ENCODE measurements at regions not wholly inside any gene's neighbourhood (a gene's known extent, or its start where the extent isn't known, plus 50 kb on each side); places are given as distances from the start of the nearest gene placed in this dataset.

DNA sequence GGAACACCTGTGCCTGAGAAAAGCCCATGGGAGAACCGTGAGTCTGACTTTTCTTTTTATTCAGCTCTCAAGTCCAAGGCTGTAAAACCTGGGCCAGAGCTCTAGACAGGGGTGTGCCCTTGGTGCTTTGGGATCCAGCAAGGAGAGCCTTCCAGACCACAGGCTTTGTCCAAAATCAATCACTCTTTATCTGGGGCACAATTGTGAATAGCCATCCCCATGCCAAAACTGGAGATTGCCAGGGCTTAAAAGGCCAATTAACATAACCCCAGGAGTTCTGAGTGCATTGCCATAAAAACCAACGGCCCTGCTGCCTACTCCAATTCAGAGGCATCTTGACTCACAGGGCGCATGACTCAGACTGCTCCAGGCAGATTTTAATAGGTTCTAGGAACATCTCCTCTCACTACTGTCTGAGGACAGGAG is 391.8 kb downstream of the ARHGEF28 start (continued):
- TF ChIP-seq, protein P1, sequence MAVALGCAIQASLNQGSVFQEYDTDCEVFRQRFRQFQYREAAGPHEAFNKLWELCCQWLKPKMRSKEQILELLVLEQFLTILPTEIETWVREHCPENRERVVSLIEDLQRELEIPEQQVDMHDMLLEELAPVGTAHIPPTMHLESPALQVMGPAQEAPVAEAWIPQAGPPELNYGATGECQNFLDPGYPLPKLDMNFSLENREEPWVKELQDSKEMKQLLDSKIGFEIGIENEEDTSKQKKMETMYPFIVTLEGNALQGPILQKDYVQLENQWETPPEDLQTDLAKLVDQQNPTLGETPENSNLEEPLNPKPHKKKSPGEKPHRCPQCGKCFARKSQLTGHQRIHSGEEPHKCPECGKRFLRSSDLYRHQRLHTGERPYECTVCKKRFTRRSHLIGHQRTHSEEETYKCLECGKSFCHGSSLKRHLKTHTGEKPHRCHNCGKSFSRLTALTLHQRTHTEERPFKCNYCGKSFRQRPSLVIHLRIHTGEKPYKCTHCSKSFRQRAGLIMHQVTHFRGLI (tag by site-specific recombination; IDR thresholded peaks at IDR 0.05), result no peak
- TF ChIP-seq, protein P2, sequence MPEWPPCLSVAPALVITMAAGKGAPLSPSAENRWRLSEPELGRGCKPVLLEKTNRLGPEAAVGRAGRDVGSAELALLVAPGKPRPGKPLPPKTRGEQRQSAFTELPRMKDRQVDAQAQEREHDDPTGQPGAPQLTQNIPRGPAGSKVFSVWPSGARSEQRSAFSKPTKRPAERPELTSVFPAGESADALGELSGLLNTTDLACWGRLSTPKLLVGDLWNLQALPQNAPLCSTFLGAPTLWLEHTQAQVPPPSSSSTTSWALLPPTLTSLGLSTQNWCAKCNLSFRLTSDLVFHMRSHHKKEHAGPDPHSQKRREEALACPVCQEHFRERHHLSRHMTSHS (tag by site-specific recombination; IDR thresholded peaks at IDR 0.05), result no peak
- TF ChIP-seq SCRT1 (tag by site-specific recombination; IDR thresholded peaks at IDR 0.05; ENCODE audit: borderline replicate concordance) (no peak), ZNF843 (tag by site-specific recombination; IDR thresholded peaks at IDR 0.05) (peak; percentile 95), ZNF548 (tag by site-specific recombination; IDR thresholded peaks at IDR 0.05) (no peak), ZNF350 (tag by site-specific recombination; IDR thresholded peaks at IDR 0.05) (no peak), ZNF19 (tag by site-specific recombination; IDR thresholded peaks at IDR 0.05; ENCODE audit: low read depth) (no peak), SP3 (tag by site-specific recombination; IDR thresholded peaks at IDR 0.05) (peak; percentile 29; the same call in 1 of the 2 replicates), ZNF549 (tag by site-specific recombination; IDR thresholded peaks at IDR 0.05) (no peak), ZNF121 (tag by site-specific recombination; IDR thresholded peaks at IDR 0.05) (no peak), ZNF169 (tag by site-specific recombination; IDR thresholded peaks at IDR 0.05) (no peak), KLF8 (tag by site-specific recombination; IDR thresholded peaks at IDR 0.05) (peak; percentile 57; the same call in 1 of the 2 replicates), ZNF677 (tag by site-specific recombination; IDR thresholded peaks at IDR 0.05) (no peak)
- TF ChIP-seq, protein P3, sequence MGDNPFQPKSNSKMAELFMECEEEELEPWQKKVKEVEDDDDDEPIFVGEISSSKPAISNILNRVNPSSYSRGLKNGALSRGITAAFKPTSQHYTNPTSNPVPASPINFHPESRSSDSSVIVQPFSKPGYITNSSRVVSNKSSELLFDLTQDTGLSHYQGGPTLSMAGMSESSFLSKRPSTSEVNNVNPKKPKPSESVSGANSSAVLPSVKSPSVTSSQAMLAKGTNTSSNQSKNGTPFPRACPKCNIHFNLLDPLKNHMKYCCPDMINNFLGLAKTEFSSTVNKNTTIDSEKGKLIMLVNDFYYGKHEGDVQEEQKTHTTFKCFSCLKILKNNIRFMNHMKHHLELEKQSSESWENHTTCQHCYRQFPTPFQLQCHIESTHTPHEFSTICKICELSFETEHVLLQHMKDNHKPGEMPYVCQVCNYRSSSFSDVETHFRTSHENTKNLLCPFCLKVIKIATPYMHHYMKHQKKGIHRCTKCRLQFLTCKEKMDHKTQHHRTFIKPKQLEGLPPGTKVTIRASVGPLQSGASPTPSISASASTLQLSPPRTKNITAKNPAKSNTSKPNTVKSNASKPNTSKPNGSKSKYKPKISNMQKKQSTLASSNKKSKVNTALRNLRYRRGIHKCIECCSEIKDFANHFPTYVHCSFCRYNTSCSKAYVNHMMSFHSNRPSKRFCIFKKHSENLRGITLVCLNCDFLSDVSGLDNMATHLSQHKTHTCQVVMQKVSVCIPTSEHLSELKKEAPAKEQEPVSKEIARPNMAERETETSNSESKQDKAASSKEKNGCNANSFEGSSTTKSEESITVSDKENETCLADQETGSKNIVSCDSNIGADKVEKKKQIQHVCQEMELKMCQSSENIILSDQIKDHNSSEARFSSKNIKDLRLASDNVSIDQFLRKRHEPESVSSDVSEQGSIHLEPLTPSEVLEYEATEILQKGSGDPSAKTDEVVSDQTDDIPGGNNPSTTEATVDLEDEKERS (tag by site-specific recombination; IDR thresholded peaks at IDR 0.05), result no peak

DNA sequence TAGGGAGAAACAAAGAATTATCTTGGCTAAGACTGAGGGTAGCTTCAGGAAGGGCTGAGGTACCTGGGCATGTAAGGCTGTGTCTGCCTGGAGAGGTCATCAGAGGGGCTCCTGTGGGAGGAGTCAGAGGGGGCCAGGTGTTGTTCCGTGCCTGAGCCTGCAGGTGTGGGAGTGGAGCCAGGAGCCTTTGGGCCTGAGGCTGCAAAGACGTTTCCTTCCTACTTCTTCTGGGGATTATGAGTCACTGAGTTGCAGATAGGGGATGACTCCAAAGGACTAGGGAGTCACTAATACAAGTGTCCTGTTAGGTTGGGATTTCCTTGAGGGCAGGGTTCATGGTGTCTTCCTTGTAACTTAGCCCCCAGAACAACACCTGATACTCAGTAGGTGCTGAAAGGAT is 391.1 kb downstream of the ARHGEF28 start:
- no peak for TF ChIP-seq ZNF426 (tag by site-specific recombination; IDR thresholded peaks at IDR 0.05)
- TF ChIP-seq EGR2 (tag by site-specific recombination; IDR thresholded peaks at IDR 0.05; ENCODE audit: low read depth), result 0 out of 2 replicates have a peak, but pooled peaks have one; percentile 26
- peak; percentile 29; the same call in 1 of the 2 replicates for TF ChIP-seq ZBTB48 (tag by site-specific recombination; IDR thresholded peaks at IDR 0.05)
- TF ChIP-seq MZF1 (tag by site-specific recombination; IDR thresholded peaks at IDR 0.05; ENCODE audit: borderline replicate concordance), result peak; percentile 59
- TF ChIP-seq ZFHX2 (tag by site-specific recombination; conservative IDR thresholded peaks at IDR 0.05), result peak; percentile 28; the same call in 1 of the 2 replicates
- TF ChIP-seq ZNF600 (tag by site-specific recombination; IDR thresholded peaks at IDR 0.05), result peak; percentile 31; the same call in 1 of the 2 replicates
- TF ChIP-seq ZNF157 (tag by site-specific recombination; IDR thresholded peaks at IDR 0.05), result no peak
- no peak for TF ChIP-seq ZNF549 (tag by site-specific recombination; IDR thresholded peaks at IDR 0.05)
- TF ChIP-seq OSR2 (tag by site-specific recombination; IDR thresholded peaks at IDR 0.05), result peak; percentile 25; the same call in 1 of the 2 replicates
- TF ChIP-seq ZFP41 (tag by site-specific recombination; IDR thresholded peaks at IDR 0.05; ENCODE audit: borderline replicate concordance), result no peak
- 0 out of 2 replicates have a peak, but pooled peaks have one; percentile 18 for TF ChIP-seq ZNF24 (tag by site-specific recombination; IDR thresholded peaks at IDR 0.05)
- peak; percentile 54 for TF ChIP-seq WT1 (tag by site-specific recombination; IDR thresholded peaks at IDR 0.05)
- POLR2A ChIA-PET, result no interaction called here
- no peaks in the 10 kb centered on the region for H3K9me3 ChIP-seq (ENCODE audit: control insufficient read depth, insufficient read depth, low read depth, low read length)
- peak overlapping the region; percentile 69; the same call in 1 of the 2 replicates for H3K27ac ChIP-seq (ENCODE audit: extremely low read depth, low read depth, low read length)
- H3K4me1 ChIP-seq (ENCODE audit: control insufficient read depth, insufficient read depth, low read length), result peaks cover 22% of the 10 kb centered on the region
- no peak overlapping the region for H3K4me3 ChIP-seq (ENCODE audit: low read depth, low read length)
- no peaks in the 10 kb centered on the region for H3K36me3 ChIP-seq (ENCODE audit: control insufficient read depth in 2 of 2, insufficient read depth in 1 of 2, low read length in 2 of 2)
- CTCF ChIA-PET, result interaction anchor here (0.9 to 2.5 kb wide), 4 partner anchors 10 to 115 kb away, joined by 4 to 9 read pairs (median 6); no protein-coding TSS in a partner anchor

Data from HEK293 (cell line).